Activated CD4-positive, alpha-beta memory T cell treated with anti-CD3 and anti-CD28 coated beads, Interleukin-2, amount 10 ng/mL, durations not matched to agents 7 days and 5 days (primary cell): ENCODE measurements at regions not wholly inside any gene's neighbourhood (a gene's known extent, or its start where the extent isn't known, plus 50 kb on each side); places are given as distances from the start of the nearest gene placed in this dataset.

ENCODE experiments used
- CTCF ChIA-PET: fragments of 350-600 bp; sonication (Branson Sonifier 250); formaldehyde crosslinking; loops from one replicate; lab custom pipeline; 2021; ENCODE audit warnings: antibody characterized with exemption, inconsistent platforms; lab: Charles Lee
- POLR2A ChIA-PET: fragments of 350-600 bp; sonication (Branson Sonifier 250); formaldehyde crosslinking; loops from one replicate; lab custom pipeline; 2021; ENCODE audit warnings: antibody characterized with exemption; lab: Charles Lee
- DNase-seq: peaks from one replicate; pipeline ENCODE4 v3.0.0-alpha.2; 2020
- H3K27ac Mint-ChIP-seq: one replicate; pipeline ENCODE4 v1.8.0; 2021; ENCODE audit warnings: mild to moderate bottlenecking, mixed read lengths
- H3K27me3 Mint-ChIP-seq: one replicate; pipeline ENCODE4 v1.8.0; 2021; ENCODE audit warnings: mixed read lengths
- H3K36me3 Mint-ChIP-seq: one replicate; pipeline ENCODE4 v1.8.0; 2021; ENCODE audit warnings: low read depth, mixed read lengths
- H3K4me1 Mint-ChIP-seq: one replicate; pipeline ENCODE4 v1.8.0; 2021; ENCODE audit warnings: mixed read lengths
- H3K4me3 Mint-ChIP-seq: one replicate; pipeline ENCODE4 v1.8.0; 2021; ENCODE audit warnings: mild to moderate bottlenecking, mixed read lengths
- H3K9me3 Mint-ChIP-seq: one replicate; pipeline ENCODE4 v1.8.0; 2021; ENCODE audit warnings: mixed read lengths

- Mint-ChIP-seq H3K27me3 (no peaks in the 10 kb centered on the region), H3K9me3 (no peaks in the 10 kb centered on the region), H3K4me1 (no peaks in the 10 kb centered on the region), H3K4me3 (no peak overlapping the region), H3K36me3 (no peaks in the 10 kb centered on the region), H3K27ac (no peak overlapping the region)
- DNase-seq = no peak
- ChIA-PET POLR2A (no interaction called here), CTCF (no interaction called here)
Measured at GRCh38 chr10:106226828-106227227, 937.7 kb downstream of the SORCS1 start.

- peaks cover under 1% of the 10 kb centered on the region for H3K9me3 Mint-ChIP-seq
Measured at GRCh38 chr10:106226142-106226541, 938.4 kb downstream of the SORCS1 start.

GRCh38 chr10:106224676-106225075 is 939.8 kb downstream of the SORCS1 start:
- H3K36me3 Mint-ChIP-seq = no peaks in the 10 kb centered on the region
- peaks cover 3% of the 10 kb centered on the region for H3K9me3 Mint-ChIP-seq
- no peak overlapping the region for H3K4me3 Mint-ChIP-seq
- no peaks in the 10 kb centered on the region for H3K27me3 Mint-ChIP-seq
- no peaks in the 10 kb centered on the region for H3K4me1 Mint-ChIP-seq
- ChIA-PET POLR2A (no interaction called here), CTCF (no interaction called here)
- H3K27ac Mint-ChIP-seq = no peak overlapping the region
- no peak for DNase-seq

More at GRCh38 chr10:106226142-106226541, 938.4 kb downstream of the SORCS1 start:
- CTCF ChIA-PET = no interaction called here
- no peaks in the 10 kb centered on the region for H3K36me3 Mint-ChIP-seq
- no peak for DNase-seq
- H3K27ac Mint-ChIP-seq = no peak overlapping the region
- no peak overlapping the region for H3K4me3 Mint-ChIP-seq
- no peaks in the 10 kb centered on the region for H3K27me3 Mint-ChIP-seq
- no peaks in the 10 kb centered on the region for H3K4me1 Mint-ChIP-seq
- POLR2A ChIA-PET = no interaction called here

GRCh38 chr10:106217627-106218026 is 946.9 kb downstream of the SORCS1 start:
- peaks cover 5% of the 10 kb centered on the region for H3K9me3 Mint-ChIP-seq
- H3K27ac Mint-ChIP-seq = no peak overlapping the region
- no peaks in the 10 kb centered on the region for H3K4me1 Mint-ChIP-seq
- ChIA-PET CTCF (no interaction called here), POLR2A (no interaction called here)
- no peaks in the 10 kb centered on the region for H3K36me3 Mint-ChIP-seq
- no peak for DNase-seq
- H3K27me3 Mint-ChIP-seq = no peaks in the 10 kb centered on the region
- no peak overlapping the region for H3K4me3 Mint-ChIP-seq

GRCh38 chr10:106216085-106216484 is 948.4 kb downstream of the SORCS1 start:
- CTCF ChIA-PET = no interaction called here
- Mint-ChIP-seq H3K36me3 (no peaks in the 10 kb centered on the region), H3K27me3 (no peaks in the 10 kb centered on the region), H3K9me3 (peaks cover 9% of the 10 kb centered on the region), H3K4me1 (no peaks in the 10 kb centered on the region), H3K4me3 (no peak overlapping the region), H3K27ac (no peak overlapping the region)
- DNase-seq = no peak
- POLR2A ChIA-PET = no interaction called here

- H3K36me3 Mint-ChIP-seq = no peaks in the 10 kb centered on the region
- H3K4me1 Mint-ChIP-seq = no peaks in the 10 kb centered on the region
- H3K27me3 Mint-ChIP-seq = no peaks in the 10 kb centered on the region
- no peak for DNase-seq
- H3K27ac Mint-ChIP-seq = no peak overlapping the region
- POLR2A ChIA-PET = no interaction called here
- CTCF ChIA-PET = no interaction called here
- no peak overlapping the region for H3K4me3 Mint-ChIP-seq
- H3K9me3 Mint-ChIP-seq = peaks cover 13% of the 10 kb centered on the region
Measured at GRCh38 chr10:106214243-106214642, 950.3 kb downstream of the SORCS1 start.

- no peak for DNase-seq
- no peak overlapping the region for H3K4me3 Mint-ChIP-seq
- no peaks in the 10 kb centered on the region for H3K4me1 Mint-ChIP-seq
- ChIA-PET POLR2A (no interaction called here), CTCF (no interaction called here)
- H3K27ac Mint-ChIP-seq = no peak overlapping the region
- H3K36me3 Mint-ChIP-seq = no peaks in the 10 kb centered on the region
- H3K27me3 Mint-ChIP-seq = no peaks in the 10 kb centered on the region
- H3K9me3 Mint-ChIP-seq = peaks cover 13% of the 10 kb centered on the region
Measured at GRCh38 chr10:106213493-106213892, 951.0 kb downstream of the SORCS1 start.

- H3K4me3 Mint-ChIP-seq = no peak overlapping the region
- no peak overlapping the region for H3K27ac Mint-ChIP-seq
- ChIA-PET POLR2A (no interaction called here), CTCF (no interaction called here)
- DNase-seq = no peak
- H3K27me3 Mint-ChIP-seq = no peaks in the 10 kb centered on the region
- no peaks in the 10 kb centered on the region for H3K4me1 Mint-ChIP-seq
- no peaks in the 10 kb centered on the region for H3K9me3 Mint-ChIP-seq
- no peaks in the 10 kb centered on the region for H3K36me3 Mint-ChIP-seq
Measured at GRCh38 chr10:106198275-106198674, 966.2 kb downstream of the SORCS1 start.

- no peaks in the 10 kb centered on the region for H3K27me3 Mint-ChIP-seq
- no peak overlapping the region for H3K27ac Mint-ChIP-seq
- no peaks in the 10 kb centered on the region for H3K4me1 Mint-ChIP-seq
- peaks cover 2% of the 10 kb centered on the region for H3K9me3 Mint-ChIP-seq
- ChIA-PET POLR2A (no interaction called here), CTCF (no interaction called here)
- no peaks in the 10 kb centered on the region for H3K36me3 Mint-ChIP-seq
- DNase-seq = no peak
- no peak overlapping the region for H3K4me3 Mint-ChIP-seq
Measured at GRCh38 chr10:106189292-106189691, 975.2 kb downstream of the SORCS1 start.

- no peak overlapping the region for H3K27ac Mint-ChIP-seq
- DNase-seq = no peak
- H3K4me1 Mint-ChIP-seq = no peaks in the 10 kb centered on the region
- H3K27me3 Mint-ChIP-seq = no peaks in the 10 kb centered on the region
- no peak overlapping the region for H3K4me3 Mint-ChIP-seq
- POLR2A ChIA-PET = no interaction called here
- CTCF ChIA-PET = no interaction called here
- H3K36me3 Mint-ChIP-seq = no peaks in the 10 kb centered on the region
- peaks cover 2% of the 10 kb centered on the region for H3K9me3 Mint-ChIP-seq
Measured at GRCh38 chr10:106185951-106186350, 978.6 kb downstream of the SORCS1 start.

GRCh38 chr10:106183041-106183440 is 981.5 kb downstream of the SORCS1 start:
- no peaks in the 10 kb centered on the region for H3K27me3 Mint-ChIP-seq
- ChIA-PET CTCF (interaction anchor here (1.0 kb wide), 1 partner anchor 636 kb away, joined by 3 read pairs; no protein-coding TSS in a partner anchor), POLR2A (no interaction called here)
- H3K27ac Mint-ChIP-seq = no peak overlapping the region
- H3K36me3 Mint-ChIP-seq = no peaks in the 10 kb centered on the region
- H3K4me3 Mint-ChIP-seq = no peak overlapping the region
- no peaks in the 10 kb centered on the region for H3K4me1 Mint-ChIP-seq
- DNase-seq = no peak
- peaks cover 2% of the 10 kb centered on the region for H3K9me3 Mint-ChIP-seq

GRCh38 chr10:106182542-106182941 is 982.0 kb downstream of the SORCS1 start:
- ChIA-PET POLR2A (no interaction called here), CTCF (interaction anchor here (1.0 kb wide), 1 partner anchor 636 kb away, joined by 3 read pairs; no protein-coding TSS in a partner anchor)
- no peak for DNase-seq
- no peaks in the 10 kb centered on the region for H3K36me3 Mint-ChIP-seq
- no peak overlapping the region for H3K27ac Mint-ChIP-seq
- H3K27me3 Mint-ChIP-seq = no peaks in the 10 kb centered on the region
- H3K9me3 Mint-ChIP-seq = peaks cover 2% of the 10 kb centered on the region
- H3K4me1 Mint-ChIP-seq = no peaks in the 10 kb centered on the region
- no peak overlapping the region for H3K4me3 Mint-ChIP-seq

GRCh38 chr10:106181501-106181900 is 983.0 kb downstream of the SORCS1 start:
- Mint-ChIP-seq H3K36me3 (no peaks in the 10 kb centered on the region), H3K9me3 (peaks cover 2% of the 10 kb centered on the region), H3K4me3 (no peak overlapping the region), H3K27me3 (no peaks in the 10 kb centered on the region), H3K27ac (no peak overlapping the region), H3K4me1 (no peaks in the 10 kb centered on the region)
- ChIA-PET POLR2A (no interaction called here), CTCF (no interaction called here)
- DNase-seq = no peak

GRCh38 chr10:106179430-106179829 is 985.1 kb downstream of the SORCS1 start:
- H3K4me1 Mint-ChIP-seq = no peaks in the 10 kb centered on the region
- no peaks in the 10 kb centered on the region for H3K36me3 Mint-ChIP-seq
- CTCF ChIA-PET = no interaction called here

More at GRCh38 chr10:106179430-106179829, 985.1 kb downstream of the SORCS1 start:
- no peak overlapping the region for H3K27ac Mint-ChIP-seq
- H3K9me3 Mint-ChIP-seq = no peaks in the 10 kb centered on the region
- POLR2A ChIA-PET = no interaction called here
- H3K27me3 Mint-ChIP-seq = no peaks in the 10 kb centered on the region
- no peak for DNase-seq
- no peak overlapping the region for H3K4me3 Mint-ChIP-seq
